ENCODE measurements at regions not wholly inside any gene's neighbourhood (a gene's known extent, or its start where the extent isn't known, plus 50 kb on each side); places are given as distances from the start of the nearest gene placed in this dataset.

GRCh38 chr4:28548594-28548993 lies 1688.0 kb downstream of the STIM2 start:
- no peak for DNase-seq

DNA sequence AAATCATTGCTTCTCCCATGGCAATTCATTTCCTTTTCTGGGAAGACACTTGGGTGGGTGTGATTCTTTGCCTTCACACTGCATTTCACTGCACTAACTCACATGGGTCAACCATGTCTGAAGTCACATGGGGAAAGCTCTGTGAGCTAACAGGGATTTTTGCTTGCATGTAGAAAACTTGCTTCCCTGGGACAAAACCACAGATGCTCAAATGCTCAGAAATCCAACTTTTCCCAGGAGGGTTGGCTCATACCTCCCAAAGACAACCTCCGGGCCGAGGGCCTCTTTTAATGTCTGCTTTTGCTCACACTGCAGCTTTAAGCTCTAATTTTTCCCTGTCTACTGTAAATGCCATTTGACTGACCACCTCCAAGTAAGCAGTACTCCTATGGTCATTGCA lies 1695.2 kb downstream of the STIM2 start:
- no peak for DNase-seq

- DNase-seq = no peak
These were observed 1697.1 kb downstream of the STIM2 start for GRCh38 chr4:28557755-28558154.

- DNase-seq = no peak
These were observed 1698.3 kb downstream of the STIM2 start for GRCh38 chr4:28558895-28559294.

GRCh38 chr4:28562913-28563312 lies 1702.3 kb downstream of the STIM2 start:
- no peak for DNase-seq

DNA sequence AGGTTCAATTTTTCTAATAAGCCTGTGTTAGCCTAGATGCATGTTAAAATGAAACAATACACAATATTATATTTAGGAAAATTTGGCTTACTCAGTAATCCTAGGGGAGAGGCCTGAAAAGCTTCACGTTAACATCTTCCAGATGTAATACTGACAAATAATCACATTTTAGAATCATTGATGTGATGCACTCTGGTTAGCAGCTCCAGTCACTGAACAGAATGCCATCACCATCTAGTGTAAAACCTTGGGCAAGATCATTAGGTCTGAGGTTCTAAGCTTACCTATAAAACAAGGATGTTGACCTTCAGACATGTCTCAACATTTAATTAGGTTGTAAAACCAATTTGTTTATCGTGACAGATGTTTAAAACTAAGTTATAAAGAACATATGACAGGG lies 1704.8 kb downstream of the STIM2 start:
- no peak for DNase-seq

DNA sequence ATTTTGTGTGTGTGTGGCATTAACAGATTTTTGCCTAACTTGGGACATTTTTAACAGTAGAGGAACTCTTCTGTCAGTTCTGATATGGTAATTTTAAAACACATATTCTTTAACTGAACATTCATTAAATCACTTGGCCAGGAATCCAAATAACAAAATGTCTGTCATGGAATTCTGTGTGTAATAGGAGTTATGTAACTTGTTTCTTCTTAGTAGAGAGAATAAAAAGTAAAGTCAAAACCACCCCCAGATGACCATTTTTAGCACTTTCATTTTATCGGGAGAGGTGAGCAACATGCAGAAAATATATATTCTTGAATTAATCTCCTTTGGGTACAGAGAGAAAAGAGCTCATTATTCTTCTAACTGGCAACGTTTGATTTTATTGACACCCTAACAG lies 1740.3 kb downstream of the STIM2 start:
- DNase-seq = no peak

GRCh38 chr4:28621591-28621990 lies 1761.0 kb downstream of the STIM2 start:
- DNase-seq = no peak

GRCh38 chr4:28636971-28637370 lies 1776.3 kb downstream of the STIM2 start:
- no peak for DNase-seq

DNA sequence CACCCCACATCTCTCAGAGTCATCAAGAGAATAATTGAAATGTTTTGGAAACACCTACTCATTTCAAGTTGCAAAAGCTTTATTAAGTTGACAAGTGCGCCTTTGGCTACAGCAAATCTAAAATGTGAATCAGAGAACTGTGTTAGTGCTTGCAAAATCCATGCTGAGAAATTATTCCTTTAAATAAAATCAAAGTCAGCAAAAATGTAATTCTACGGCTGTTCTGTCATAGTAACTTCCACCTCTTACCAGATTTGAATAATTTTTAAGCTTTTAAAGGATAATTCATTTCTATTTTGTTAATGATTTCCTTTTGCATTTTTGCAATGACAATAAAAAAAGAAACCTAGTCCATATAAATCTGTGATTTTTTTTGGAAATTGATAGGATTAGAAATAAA lies 1779.1 kb downstream of the STIM2 start:
- DNase-seq = no peak

DNA sequence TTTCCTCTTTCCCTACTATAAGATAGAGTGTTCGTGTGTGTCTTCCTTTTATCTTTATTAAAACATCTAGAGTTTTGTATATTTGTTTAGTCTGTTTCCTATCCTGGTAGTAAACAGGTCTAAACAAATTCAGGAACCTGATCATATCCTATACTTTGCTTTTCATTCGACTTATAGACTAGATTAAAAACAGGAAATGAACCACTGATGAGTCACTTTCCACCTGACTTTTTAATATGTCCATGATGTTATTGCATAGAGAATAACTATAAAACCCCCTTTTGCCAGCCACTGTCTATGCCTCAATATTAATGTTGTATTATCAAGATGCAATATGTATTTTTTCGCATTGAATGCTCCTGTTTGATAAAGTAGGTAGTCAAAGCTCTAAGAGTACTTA lies 1794.0 kb downstream of the STIM2 start:
- no peak for DNase-seq

DNA sequence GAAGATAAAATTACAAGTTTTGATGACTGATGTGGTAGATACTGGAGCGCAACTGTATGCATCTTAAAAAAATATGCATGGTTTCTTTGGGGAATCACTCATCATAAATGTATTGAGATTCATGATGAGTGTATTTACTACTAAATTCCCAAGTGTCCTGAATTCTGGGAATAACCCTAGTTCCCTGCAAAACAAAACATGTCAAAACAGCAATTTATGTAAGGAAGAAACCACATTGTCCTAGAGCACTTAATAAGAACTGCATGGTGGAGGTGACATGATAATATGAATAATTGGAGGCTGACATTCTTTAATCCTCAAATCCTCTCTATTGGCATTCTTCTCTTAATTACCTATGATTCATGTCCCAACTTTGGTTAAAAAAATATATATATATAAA lies 1804.7 kb downstream of the STIM2 start:
- no peak for DNase-seq

DNA sequence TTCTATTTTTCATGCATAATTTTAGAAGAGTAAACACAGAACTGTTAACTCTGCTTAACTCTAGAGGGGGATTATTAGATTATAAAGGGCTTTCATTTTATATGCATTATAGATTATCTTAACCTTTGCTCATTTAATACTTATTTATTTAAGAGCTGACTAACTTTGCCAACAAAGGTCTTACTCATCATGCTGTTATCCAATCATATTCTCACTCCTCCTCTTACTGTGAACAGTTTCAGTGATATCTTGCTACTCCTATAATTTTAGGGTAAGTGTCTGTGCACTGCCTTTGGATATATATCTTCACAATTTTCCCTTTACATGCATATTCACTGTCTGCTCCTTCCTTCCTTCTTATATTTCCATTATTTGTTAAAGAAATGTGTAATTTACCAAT lies 1814.9 kb downstream of the STIM2 start:
- no peak for DNase-seq

DNA sequence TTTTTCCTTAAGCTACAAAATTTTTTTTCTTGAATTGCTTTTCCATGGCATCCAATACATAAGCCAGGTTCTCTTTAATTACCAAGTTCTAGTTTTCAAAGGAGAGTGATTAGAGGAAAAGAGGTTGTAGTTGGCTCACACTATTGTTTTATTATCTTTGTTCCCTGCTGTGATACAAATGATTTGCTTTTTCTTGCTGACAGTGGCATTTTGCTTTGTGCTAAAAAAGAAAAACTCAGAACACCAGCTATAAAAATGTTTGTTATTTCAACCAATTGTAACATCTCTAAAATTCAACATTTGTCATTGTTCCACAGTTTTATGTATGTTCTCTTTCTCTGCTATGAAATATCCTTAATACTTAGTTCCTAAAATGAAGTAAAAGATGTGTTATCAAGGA lies 1817.2 kb downstream of the STIM2 start:
- no peak for DNase-seq

GRCh38 chr4:28682847-28683246 lies 1822.2 kb downstream of the STIM2 start:
- no peak for DNase-seq

- no peak for DNase-seq
These were observed 1826.0 kb downstream of the STIM2 start for GRCh38 chr4:28686618-28687017.

- DNase-seq = no peak
These were observed 1830.2 kb downstream of the STIM2 start for GRCh38 chr4:28690890-28691289.

DNA sequence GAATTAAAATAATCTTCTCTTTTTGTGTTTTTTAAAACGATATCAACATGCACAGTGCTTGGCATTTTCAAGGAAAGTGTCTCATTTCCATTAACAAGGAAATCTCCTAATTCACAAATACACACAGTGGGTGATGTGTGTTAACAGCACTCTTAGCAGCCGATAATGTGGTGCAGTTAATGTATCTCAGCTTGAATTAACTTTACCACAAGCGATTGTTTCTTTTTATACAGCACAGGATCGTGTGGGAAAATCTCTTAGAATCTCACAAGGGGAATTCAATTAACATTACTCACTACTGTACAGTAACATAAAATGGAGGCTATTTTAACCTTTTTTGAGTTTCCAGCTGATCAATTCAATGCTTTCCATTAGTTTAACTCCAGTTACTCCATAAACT lies 1841.9 kb downstream of the STIM2 start:
- DNase-seq = no peak

DNA sequence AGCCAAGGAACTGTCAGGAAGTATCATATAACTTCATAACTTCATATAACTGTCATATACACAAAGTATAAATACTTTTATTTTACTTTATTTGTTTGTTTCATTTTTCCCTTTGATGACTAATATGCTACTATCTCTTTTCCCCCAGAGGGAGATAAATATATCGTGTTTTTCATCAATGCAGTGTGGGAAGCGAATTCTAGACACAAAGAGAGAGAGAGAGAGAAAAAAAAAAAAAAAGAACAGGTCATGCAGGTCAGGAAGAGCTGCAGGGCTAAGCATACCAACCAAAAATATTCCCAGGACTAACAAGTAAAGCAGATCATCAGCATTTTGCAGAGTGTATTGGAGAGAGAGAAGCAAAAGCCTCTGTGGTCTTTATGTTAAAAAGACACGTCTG lies 1849.2 kb downstream of the STIM2 start:
- no peak for DNase-seq

DNA sequence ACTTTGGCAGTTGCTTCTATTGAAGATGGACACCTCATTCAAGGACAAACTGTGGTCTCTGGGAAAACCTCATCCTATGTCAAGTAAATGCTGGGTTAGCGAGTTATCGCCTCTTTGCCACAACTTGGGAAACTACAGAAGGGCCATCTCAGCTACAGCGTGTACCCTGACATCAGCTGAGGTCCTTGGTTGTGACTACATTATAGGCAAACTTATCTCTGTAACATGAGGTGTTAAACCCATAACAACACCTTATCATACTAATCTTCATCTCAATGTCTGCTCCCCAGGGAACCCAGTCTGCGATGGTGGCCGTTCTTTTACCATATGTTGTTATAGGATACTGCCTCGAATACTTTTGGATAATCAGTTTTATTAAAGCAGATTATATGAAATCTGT lies 1862.7 kb downstream of the STIM2 start:
- DNase-seq = no peak

DNA sequence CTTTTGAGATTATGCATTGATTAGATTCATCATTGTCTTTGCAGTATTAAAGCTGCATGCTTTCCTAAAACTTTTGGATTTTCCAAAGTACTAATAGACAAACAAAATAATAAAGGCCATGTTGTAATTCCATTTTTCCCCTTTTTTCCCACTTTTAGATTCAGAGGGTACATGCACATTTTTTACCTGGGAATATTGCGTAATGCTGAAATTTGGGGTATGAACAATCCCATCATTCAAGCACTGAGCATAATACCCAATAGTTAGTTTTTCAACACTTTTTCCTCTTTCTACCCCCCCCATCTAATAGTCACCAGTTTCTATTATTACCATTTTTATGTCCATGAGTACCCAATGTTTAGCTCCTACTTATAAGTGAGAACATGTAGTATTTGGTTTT lies 1863.6 kb downstream of the STIM2 start:
- no peak for DNase-seq

GRCh38 chr4:28730304-28730703 lies 1869.7 kb downstream of the STIM2 start:
- no peak for DNase-seq

DNA sequence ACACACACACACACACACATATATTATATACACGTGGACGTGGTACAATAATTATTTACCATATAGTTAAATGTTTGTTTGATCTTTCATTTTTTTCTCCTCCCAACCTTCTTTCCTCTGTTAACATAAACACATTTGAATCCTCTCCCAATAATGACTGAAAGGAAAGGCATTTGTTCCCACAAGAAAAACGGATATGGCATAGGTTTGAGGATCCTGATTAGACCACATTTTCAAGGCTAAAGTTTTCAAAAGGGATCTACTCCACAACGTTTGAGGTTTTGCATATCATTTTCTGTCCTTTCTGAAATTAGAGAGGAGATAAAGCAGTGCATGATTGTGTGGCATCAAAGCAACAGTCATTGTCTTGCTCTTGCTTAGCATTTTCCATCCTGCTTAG lies 1883.4 kb downstream of the STIM2 start:
- DNase-seq = no peak

DNA sequence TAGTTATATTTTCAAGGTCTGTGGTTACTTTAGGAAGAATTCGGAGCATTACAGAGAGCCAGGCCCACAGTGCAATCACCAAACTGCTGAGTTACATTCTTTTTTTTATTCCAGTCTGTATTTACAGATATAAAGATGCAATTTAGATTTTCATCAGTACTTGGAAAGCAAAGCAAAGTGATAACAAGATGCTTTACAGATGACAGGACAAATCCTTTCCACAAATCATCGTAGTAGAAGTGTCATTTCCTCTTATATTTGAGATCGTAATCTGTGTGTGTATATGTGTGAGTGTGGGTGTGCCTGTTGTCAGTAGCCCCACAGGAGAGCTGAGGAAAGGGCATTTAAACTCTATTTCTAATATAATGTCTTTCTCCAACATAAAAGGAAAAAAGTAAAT lies 1893.7 kb downstream of the STIM2 start:
- DNase-seq = no peak

DNA sequence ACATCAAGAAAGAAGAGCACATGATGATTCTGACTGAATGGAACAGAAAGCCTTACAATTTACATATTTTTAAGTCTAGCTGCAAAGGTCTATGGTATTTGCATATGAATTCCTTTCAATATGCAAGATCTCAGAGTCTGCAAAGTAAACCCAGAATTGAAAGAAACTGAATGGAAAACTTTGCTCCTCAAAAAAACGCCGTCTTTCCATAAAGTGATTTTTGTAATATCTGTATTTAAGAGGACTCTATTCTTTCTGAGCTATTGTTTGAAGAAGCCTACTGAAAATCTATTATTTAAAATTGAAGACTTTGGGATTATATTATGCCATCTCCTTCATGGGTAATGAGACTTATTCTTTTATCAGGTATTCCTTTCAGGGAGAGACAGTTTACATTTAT lies 1894.4 kb downstream of the STIM2 start:
- DNase-seq = no peak

DNA sequence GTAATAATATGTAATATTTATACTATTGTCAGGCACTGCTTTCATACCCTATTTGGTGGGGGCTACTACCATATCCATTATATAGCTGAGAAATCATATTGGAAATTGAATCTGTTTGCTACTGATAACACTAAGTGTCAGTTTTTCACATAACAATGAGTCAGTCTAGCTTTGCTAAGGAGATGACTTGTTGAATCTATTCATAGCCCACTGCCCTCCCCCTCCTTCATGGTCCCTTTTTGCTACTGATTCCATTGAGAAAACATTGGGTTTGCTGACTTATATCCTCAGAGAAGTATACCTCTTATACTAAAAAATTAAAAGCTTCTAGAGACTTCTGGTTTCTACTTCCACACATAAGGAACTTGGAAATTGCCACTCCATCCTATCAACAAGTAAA lies 1898.4 kb downstream of the STIM2 start:
- DNase-seq = no peak

Data from bone marrow (tissue), 2 donors.